ENCODE measurements at regions not wholly inside any gene's neighbourhood (a gene's known extent, or its start where the extent isn't known, plus 50 kb on each side); places are given as distances from the start of the nearest gene placed in this dataset.

- Mint-ChIP-seq H3K4me1 (no peaks in the 10 kb centered on the region), H3K27me3 (ENCODE audit: low read depth, poor library complexity) (peaks cover 6% of the 10 kb centered on the region), H3K36me3 (ENCODE audit: low read depth) (no peaks in the 10 kb centered on the region), H3K27ac (no peak overlapping the region), H3K4me3 (no peak overlapping the region), H3K9me3 (peaks cover 3% of the 10 kb centered on the region)
- no peak for DNase-seq
- TF ChIP-seq CTCF (IDR thresholded peaks at IDR 0.05), result no peak
These were observed 171.2 kb upstream of the CELF2 start for GRCh38 chr10:10846504-10846900.

- H3K27ac Mint-ChIP-seq, result no peak overlapping the region
- H3K27me3 Mint-ChIP-seq (ENCODE audit: low read depth, poor library complexity), result peaks cover 6% of the 10 kb centered on the region
- no peaks in the 10 kb centered on the region for H3K4me1 Mint-ChIP-seq
- H3K9me3 Mint-ChIP-seq, result no peaks in the 10 kb centered on the region
- H3K36me3 Mint-ChIP-seq (ENCODE audit: low read depth), result no peaks in the 10 kb centered on the region
- no peak for DNase-seq
- no peak for TF ChIP-seq CTCF (IDR thresholded peaks at IDR 0.05)
- no peak overlapping the region for H3K4me3 Mint-ChIP-seq
These were observed 170.3 kb upstream of the CELF2 start for GRCh38 chr10:10847387-10847786.

GRCh38 chr10:10848488-10849111 lies 169.1 kb upstream of the CELF2 start:
- no peaks in the 10 kb centered on the region for H3K4me1 Mint-ChIP-seq
- H3K27ac Mint-ChIP-seq, result no peak overlapping the region
- no peaks in the 10 kb centered on the region for H3K36me3 Mint-ChIP-seq (ENCODE audit: low read depth)
- H3K9me3 Mint-ChIP-seq, result no peaks in the 10 kb centered on the region
- H3K4me3 Mint-ChIP-seq, result no peak overlapping the region
- TF ChIP-seq CTCF (IDR thresholded peaks at IDR 0.05), result no peak
- DNase-seq, result no peak
- peaks cover 5% of the 10 kb centered on the region for H3K27me3 Mint-ChIP-seq (ENCODE audit: low read depth, poor library complexity)

GRCh38 chr10:10849306-10849705 lies 168.4 kb upstream of the CELF2 start:
- no peaks in the 10 kb centered on the region for H3K9me3 Mint-ChIP-seq
- no peak for DNase-seq
- H3K27me3 Mint-ChIP-seq (ENCODE audit: low read depth, poor library complexity), result peaks cover 7% of the 10 kb centered on the region
- no peak for TF ChIP-seq CTCF (IDR thresholded peaks at IDR 0.05)
- H3K27ac Mint-ChIP-seq, result no peak overlapping the region
- no peak overlapping the region for H3K4me3 Mint-ChIP-seq
- no peaks in the 10 kb centered on the region for H3K36me3 Mint-ChIP-seq (ENCODE audit: low read depth)
- no peaks in the 10 kb centered on the region for H3K4me1 Mint-ChIP-seq

- Mint-ChIP-seq H3K36me3 (ENCODE audit: low read depth) (no peaks in the 10 kb centered on the region), H3K4me3 (no peak overlapping the region), H3K27ac (no peak overlapping the region), H3K4me1 (no peaks in the 10 kb centered on the region), H3K9me3 (no peaks in the 10 kb centered on the region), H3K27me3 (ENCODE audit: low read depth, poor library complexity) (peaks cover 7% of the 10 kb centered on the region)
- TF ChIP-seq CTCF (IDR thresholded peaks at IDR 0.05), result no peak
- no peak for DNase-seq
These were observed 167.5 kb upstream of the CELF2 start for GRCh38 chr10:10850214-10850613.

GRCh38 chr10:10852464-10852863 lies 165.2 kb upstream of the CELF2 start:
- no peak for DNase-seq
- Mint-ChIP-seq H3K4me1 (no peaks in the 10 kb centered on the region), H3K4me3 (no peak overlapping the region), H3K27ac (no peak overlapping the region), H3K36me3 (ENCODE audit: low read depth) (no peaks in the 10 kb centered on the region), H3K27me3 (ENCODE audit: low read depth, poor library complexity) (peaks cover 5% of the 10 kb centered on the region), H3K9me3 (no peaks in the 10 kb centered on the region)
- TF ChIP-seq CTCF (IDR thresholded peaks at IDR 0.05), result no peak

All from nephron progenitor cell (in vitro differentiated cells).